ENCODE measurements at regions not wholly inside any gene's neighbourhood (a gene's known extent, or its start where the extent isn't known, plus 50 kb on each side); places are given as distances from the start of the nearest gene placed in this dataset.

DNA sequence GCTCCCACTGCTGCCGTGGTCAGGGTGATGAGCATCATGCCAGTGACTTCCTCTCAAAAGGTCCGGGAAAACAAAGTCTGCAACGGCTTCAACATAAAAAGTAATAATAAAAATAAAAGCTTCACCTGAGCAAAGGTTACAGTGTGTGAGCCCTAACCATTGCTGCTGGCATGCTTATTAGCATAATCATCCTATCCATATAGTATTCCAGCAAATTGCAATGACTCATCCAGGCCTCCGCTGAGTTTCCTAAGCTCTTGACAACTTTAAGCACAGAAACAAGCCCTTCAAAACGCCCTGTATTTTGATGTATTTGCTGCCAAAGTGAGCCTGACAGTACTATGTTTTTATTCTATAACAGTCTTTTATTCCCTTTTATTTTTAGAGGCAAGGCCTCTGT lies 100.5 kb downstream of the AASDH start:
- TF ChIP-seq, protein P1, sequence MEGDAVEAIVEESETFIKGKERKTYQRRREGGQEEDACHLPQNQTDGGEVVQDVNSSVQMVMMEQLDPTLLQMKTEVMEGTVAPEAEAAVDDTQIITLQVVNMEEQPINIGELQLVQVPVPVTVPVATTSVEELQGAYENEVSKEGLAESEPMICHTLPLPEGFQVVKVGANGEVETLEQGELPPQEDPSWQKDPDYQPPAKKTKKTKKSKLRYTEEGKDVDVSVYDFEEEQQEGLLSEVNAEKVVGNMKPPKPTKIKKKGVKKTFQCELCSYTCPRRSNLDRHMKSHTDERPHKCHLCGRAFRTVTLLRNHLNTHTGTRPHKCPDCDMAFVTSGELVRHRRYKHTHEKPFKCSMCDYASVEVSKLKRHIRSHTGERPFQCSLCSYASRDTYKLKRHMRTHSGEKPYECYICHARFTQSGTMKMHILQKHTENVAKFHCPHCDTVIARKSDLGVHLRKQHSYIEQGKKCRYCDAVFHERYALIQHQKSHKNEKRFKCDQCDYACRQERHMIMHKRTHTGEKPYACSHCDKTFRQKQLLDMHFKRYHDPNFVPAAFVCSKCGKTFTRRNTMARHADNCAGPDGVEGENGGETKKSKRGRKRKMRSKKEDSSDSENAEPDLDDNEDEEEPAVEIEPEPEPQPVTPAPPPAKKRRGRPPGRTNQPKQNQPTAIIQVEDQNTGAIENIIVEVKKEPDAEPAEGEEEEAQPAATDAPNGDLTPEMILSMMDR (IDR thresholded peaks at IDR 0.05; ENCODE audit: low read depth, low read length), result no peak
- no peak for DNase-seq (ENCODE audit: extremely low read depth, low read depth)

DNA sequence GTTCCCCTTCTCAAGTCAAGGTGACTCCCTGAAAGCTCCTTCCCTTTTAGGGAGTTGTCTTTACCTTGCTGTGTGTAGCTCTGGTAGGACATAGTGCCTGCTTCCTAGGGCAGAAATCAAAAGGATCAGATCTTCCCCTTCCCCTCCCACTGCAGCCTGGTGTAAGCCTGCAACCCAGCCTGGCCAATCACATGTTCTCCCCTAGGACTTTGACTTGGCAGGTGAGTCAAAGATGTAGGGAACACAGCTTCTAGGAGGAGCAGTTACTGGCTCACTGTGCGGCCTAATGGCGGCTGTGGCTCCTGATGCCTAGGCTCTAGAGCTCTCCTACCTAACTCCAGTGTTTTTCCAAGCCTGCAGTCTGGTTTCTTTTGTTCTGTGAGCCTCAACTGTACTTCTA lies 103.9 kb downstream of the AASDH start:
- DNase-seq (ENCODE audit: extremely low read depth, low read depth), result no peak
- TF ChIP-seq, protein P1 (IDR thresholded peaks at IDR 0.05; ENCODE audit: low read depth, low read length), result no peak

DNA sequence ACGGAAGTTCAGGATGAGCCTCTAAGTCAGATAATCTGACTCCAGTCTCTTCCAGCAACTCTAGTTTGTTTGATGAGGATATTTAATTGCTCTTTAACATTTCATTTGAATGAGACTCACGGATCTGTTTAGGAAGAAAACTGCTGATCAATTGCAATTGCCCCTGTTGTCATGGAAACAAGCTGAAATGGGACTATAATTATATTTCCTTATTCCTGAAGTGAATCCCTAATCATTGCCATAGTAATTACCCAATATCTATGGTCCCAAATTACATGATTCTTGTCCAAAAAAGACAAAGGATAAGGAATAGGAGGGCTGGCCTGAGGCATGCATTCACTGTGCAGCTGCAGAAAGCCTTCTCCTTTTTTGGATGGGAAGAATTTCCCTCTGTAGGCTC lies 105.3 kb downstream of the AASDH start:
- no peak for DNase-seq (ENCODE audit: extremely low read depth, low read depth)
- TF ChIP-seq, protein P1 (IDR thresholded peaks at IDR 0.05; ENCODE audit: low read depth, low read length), result no peak

DNA sequence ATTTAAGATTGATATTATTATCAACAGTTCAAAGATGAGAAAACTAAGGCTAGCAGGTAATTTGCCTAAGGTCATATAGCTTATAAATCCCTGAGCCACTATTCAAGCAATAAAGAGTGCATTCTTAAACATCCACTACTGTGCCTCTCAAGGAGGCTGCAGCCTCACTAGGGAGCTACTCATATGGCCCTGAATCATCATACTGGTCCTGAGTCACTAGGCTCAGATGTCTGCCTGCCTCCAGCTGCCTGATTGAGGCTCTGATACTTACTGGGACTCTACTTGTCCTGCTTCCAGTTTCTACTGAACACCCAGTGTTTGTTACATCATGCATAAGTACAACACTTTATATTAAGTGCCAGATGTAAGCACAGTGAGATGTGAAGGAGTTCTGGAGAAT lies 110.7 kb downstream of the AASDH start:
- TF ChIP-seq, protein P1 (IDR thresholded peaks at IDR 0.05; ENCODE audit: low read depth, low read length), result no peak
- no peak for DNase-seq (ENCODE audit: extremely low read depth, low read depth)

DNA sequence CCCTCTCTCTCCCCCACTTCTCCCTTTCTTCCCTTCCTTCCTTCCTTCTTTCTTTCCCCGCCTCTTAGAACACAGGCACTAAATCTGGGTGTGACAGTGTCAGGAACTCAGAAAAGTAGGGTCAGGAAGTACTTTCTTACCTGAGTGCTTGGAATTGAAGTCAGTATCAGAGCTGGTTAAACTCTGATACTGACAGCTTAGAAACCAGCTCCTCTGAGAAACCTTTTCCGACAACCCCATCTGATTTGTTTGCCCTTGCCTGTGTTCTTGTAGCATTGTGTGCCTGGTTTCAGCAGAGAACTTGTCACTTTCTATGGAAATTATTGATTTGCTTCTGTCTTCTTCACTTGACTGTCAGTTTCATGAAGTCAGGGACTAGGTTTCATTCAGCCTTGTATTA lies 113.9 kb downstream of the AASDH start:
- TF ChIP-seq, protein P1 (IDR thresholded peaks at IDR 0.05; ENCODE audit: low read depth, low read length), result no peak
- no peak for DNase-seq (ENCODE audit: extremely low read depth, low read depth)

DNA sequence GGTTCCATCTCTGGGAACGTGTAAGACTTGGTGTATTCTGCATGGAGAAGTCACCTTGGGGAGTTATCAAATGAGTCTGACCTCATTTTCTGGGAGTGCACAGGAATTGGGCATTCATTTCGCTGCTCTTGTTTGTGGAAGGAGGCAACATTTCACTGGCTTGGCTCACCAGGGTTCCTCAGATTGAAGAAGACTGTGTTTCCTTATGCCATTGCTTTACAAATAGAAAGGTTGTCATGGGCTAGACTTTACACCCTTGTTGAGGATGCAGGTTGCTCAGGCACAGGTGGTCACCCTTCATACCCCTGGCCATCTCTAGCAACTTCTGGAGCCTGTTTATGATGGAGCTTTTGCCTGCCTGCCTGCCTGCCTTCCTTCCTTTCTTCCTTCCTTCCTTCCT lies 114.4 kb downstream of the AASDH start:
- DNase-seq (ENCODE audit: extremely low read depth, low read depth), result no peak
- TF ChIP-seq, protein P1 (IDR thresholded peaks at IDR 0.05; ENCODE audit: low read depth, low read length), result no peak

DNA sequence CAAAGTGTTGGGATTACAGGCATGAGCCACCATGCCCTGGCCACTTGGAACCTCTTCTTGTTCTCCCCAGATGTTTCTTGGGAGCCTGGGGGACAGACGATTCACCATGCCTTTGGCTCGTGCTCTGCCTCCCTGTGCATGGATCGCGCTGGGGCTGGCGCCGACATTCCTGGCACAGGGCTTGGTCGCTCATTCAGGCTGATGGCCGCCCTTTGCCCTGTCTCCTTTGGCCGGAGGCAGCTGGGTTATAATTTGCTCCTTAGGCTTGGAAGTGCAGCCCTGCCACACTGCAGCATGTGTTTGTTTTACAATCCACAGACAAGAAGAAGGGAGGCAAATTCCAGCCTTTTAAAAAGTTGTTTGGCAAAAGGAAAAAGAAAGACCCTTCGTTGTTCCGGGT lies 115.3 kb downstream of the AASDH start:
- no peak for DNase-seq (ENCODE audit: extremely low read depth, low read depth)
- TF ChIP-seq, protein P1 (IDR thresholded peaks at IDR 0.05; ENCODE audit: low read depth, low read length), result no peak

All from AG09319 (cell line).